Endothelial cell of umbilical vein (primary cell): ENCODE measurements at regions not wholly inside any gene's neighbourhood (a gene's known extent, or its start where the extent isn't known, plus 50 kb on each side); places are given as distances from the start of the nearest gene placed in this dataset.

ENCODE experiments used
- MYC ChIP-seq: IDR thresholded peaks from one replicate; pipeline ENCODE4 v1.6.1; 2011; ENCODE audit warnings: mild to moderate bottlenecking, low read depth, low read length
- TF ChIP-seq, protein P1 (sequence below), 2 donors: IDR thresholded peaks; 1 replicate in 1 of 2; 2 replicates in 1 of 2; pipeline ENCODE4 v1.5.1; 2011; ENCODE audit warnings: low read length in 2 of 2, mild to moderate bottlenecking in 2 of 2, moderate library complexity in 2 of 2, control low read depth in 1 of 2, inconsistent platforms in 1 of 2, low read depth in 1 of 2; ENCODE audit not compliant: insufficient read depth in 1 of 2; ENCODE audit errors: extremely low read depth in 1 of 2

DNA sequence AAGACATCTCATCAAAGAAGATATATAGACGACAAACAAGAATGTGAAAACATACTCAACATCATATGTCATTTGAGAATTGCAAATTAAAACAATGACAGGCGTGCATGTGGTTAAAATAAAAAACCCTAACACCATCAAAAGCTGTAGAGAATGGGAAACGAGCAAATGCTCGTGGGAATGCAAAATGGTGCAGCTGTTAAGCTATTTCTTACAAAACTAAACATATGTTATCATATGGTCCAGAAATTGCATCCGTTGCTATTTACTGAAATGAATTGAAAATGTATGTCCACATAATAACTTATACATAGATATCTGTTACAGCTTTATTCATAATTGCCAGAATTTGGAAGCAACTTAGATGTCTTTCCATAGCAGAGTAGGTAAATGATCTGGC, 574.4 kb downstream of the TNS3 start:
- TF ChIP-seq, protein P1, sequence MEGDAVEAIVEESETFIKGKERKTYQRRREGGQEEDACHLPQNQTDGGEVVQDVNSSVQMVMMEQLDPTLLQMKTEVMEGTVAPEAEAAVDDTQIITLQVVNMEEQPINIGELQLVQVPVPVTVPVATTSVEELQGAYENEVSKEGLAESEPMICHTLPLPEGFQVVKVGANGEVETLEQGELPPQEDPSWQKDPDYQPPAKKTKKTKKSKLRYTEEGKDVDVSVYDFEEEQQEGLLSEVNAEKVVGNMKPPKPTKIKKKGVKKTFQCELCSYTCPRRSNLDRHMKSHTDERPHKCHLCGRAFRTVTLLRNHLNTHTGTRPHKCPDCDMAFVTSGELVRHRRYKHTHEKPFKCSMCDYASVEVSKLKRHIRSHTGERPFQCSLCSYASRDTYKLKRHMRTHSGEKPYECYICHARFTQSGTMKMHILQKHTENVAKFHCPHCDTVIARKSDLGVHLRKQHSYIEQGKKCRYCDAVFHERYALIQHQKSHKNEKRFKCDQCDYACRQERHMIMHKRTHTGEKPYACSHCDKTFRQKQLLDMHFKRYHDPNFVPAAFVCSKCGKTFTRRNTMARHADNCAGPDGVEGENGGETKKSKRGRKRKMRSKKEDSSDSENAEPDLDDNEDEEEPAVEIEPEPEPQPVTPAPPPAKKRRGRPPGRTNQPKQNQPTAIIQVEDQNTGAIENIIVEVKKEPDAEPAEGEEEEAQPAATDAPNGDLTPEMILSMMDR (IDR thresholded peaks at IDR 0.05; ENCODE audit: extremely low read depth in 1 of 2, insufficient read depth in 1 of 2, low read depth in 1 of 2, low read length in 2 of 2), result no peak
- TF ChIP-seq MYC, result no peak
